Colonic mucosa (tissue), 4 donors: ENCODE measurements at regions not wholly inside any gene's neighbourhood (a gene's known extent, or its start where the extent isn't known, plus 50 kb on each side); places are given as distances from the start of the nearest gene placed in this dataset.

Experiments used
- DNase-seq: peaks from one replicate; pipeline ENCODE4 v3.0.0-alpha.2; 2020
- H3K27ac ChIP-seq: fragments of 200-600 bp; one replicate; pipeline ENCODE4 v1.8.0; 2021
- H3K27me3 ChIP-seq: fragments of 200-600 bp; one replicate; pipeline ENCODE4 v1.8.0; 2021
- H3K36me3 ChIP-seq: fragments of 200-600 bp; one replicate; pipeline ENCODE4 v1.8.0; 2021
- H3K4me1 ChIP-seq: fragments of 200-600 bp; one replicate; pipeline ENCODE4 v1.8.0; 2021; ENCODE audit warnings: mild to moderate bottlenecking
- H3K4me3 ChIP-seq: fragments of 200-600 bp; one replicate; pipeline ENCODE4 v1.8.0; 2021
- H3K9ac ChIP-seq, 2 donors: one replicate each; pipeline ENCODE4 v1.7.0; 2013; ENCODE audit warnings: control low read depth in 2 of 2, low read depth in 2 of 2, low read length in 2 of 2
- H3K9me3 ChIP-seq: fragments of 200-600 bp; one replicate; pipeline ENCODE4 v1.8.0; 2021
- CTCF ChIP-seq: fragments of 200-600 bp; IDR thresholded peaks from one replicate; pipeline ENCODE4 v1.8.0; 2022; ENCODE audit warnings: antibody characterized with exemption, mild to moderate bottlenecking
- intact Hi-C: fragments of 100-400 bp; cut with DNase I; formaldehyde crosslinking; loops from one replicate; pipeline ENCODE4 v1.14.1; 2022
- donor health status: healthy.
- donor health status: DM: no; HTN: no; CAD: no.
- donor health status: DM: no; HTN: no; CAD: no.

DNA sequence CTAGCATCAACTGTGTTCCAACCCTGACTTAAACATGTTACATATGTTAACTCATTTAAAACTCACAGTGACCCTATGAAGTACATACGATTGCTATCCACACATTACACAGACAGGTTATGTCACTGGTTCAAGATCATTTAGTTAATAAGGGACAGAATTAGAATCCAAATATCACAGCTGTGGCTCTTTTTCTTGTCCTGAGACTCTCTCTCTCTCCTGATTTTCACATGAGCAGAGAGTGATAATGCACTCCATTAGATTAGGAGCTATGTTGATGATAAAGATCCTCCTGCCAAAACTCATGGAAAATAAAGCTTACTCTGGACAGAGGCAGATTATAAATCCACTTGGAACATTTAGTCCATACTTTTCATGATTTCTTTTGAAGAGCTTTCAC is 408.3 kb downstream of the PPARGC1A start:
- TF ChIP-seq CTCF, result no peak
- no peaks in the 10 kb centered on the region for H3K9me3 ChIP-seq
- H3K9ac ChIP-seq, result no peak overlapping the region
- intact Hi-C loops, result no loop called here
- no peak for DNase-seq
- no peak overlapping the region for H3K27ac ChIP-seq
- H3K4me3 ChIP-seq, result no peak overlapping the region
- no peaks in the 10 kb centered on the region for H3K36me3 ChIP-seq
- H3K4me1 ChIP-seq, result no peaks in the 10 kb centered on the region
- no peaks in the 10 kb centered on the region for H3K27me3 ChIP-seq

GRCh38 chr4:23477905-23478304 is 411.9 kb downstream of the PPARGC1A start:
- no peaks in the 10 kb centered on the region for H3K27me3 ChIP-seq
- H3K36me3 ChIP-seq, result no peaks in the 10 kb centered on the region
- no peak overlapping the region for H3K9ac ChIP-seq
- H3K4me1 ChIP-seq, result no peaks in the 10 kb centered on the region
- intact Hi-C loops, result no loop called here
- no peak overlapping the region for H3K27ac ChIP-seq
- H3K9me3 ChIP-seq, result no peaks in the 10 kb centered on the region
- no peak for DNase-seq
- no peak overlapping the region for H3K4me3 ChIP-seq
- TF ChIP-seq CTCF, result no peak

GRCh38 chr4:23476515-23477090 is 413.2 kb downstream of the PPARGC1A start:
- TF ChIP-seq CTCF, result no peak
- Histone ChIP-seq H3K4me1 (no peaks in the 10 kb centered on the region), H3K9ac (no peak overlapping the region), H3K27me3 (no peaks in the 10 kb centered on the region), H3K4me3 (no peak overlapping the region), H3K9me3 (no peaks in the 10 kb centered on the region), H3K27ac (no peak overlapping the region), H3K36me3 (no peaks in the 10 kb centered on the region)
- intact Hi-C loops, result no loop called here
- no peak for DNase-seq

GRCh38 chr4:23463071-23463470 is 426.8 kb downstream of the PPARGC1A start:
- intact Hi-C loops, result no loop called here
- H3K4me3 ChIP-seq, result no peak overlapping the region
- no peak overlapping the region for H3K27ac ChIP-seq
- no peak for TF ChIP-seq CTCF
- no peak for DNase-seq
- no peaks in the 10 kb centered on the region for H3K36me3 ChIP-seq
- H3K9me3 ChIP-seq, result no peaks in the 10 kb centered on the region
- no peak overlapping the region for H3K9ac ChIP-seq
- H3K4me1 ChIP-seq, result no peaks in the 10 kb centered on the region
- no peaks in the 10 kb centered on the region for H3K27me3 ChIP-seq

- Histone ChIP-seq H3K9me3 (no peaks in the 10 kb centered on the region), H3K27ac (no peak overlapping the region), H3K36me3 (no peaks in the 10 kb centered on the region), H3K27me3 (no peaks in the 10 kb centered on the region), H3K4me1 (no peaks in the 10 kb centered on the region), H3K4me3 (no peak overlapping the region), H3K9ac (no peak overlapping the region)
- intact Hi-C loops, result no loop called here
- no peak for TF ChIP-seq CTCF
- DNase-seq, result no peak
Measured at GRCh38 chr4:23458054-23458453, 431.8 kb downstream of the PPARGC1A start.
